CD14-positive monocyte (primary cell): ENCODE measurements at regions not wholly inside any gene's neighbourhood (a gene's known extent, or its start where the extent isn't known, plus 50 kb on each side); places are given as distances from the start of the nearest gene placed in this dataset.

ENCODE experiments used
- DNase-seq, 3 donors: peaks; one replicate each; pipeline ENCODE4 v3.0.0-alpha.2; 2011 to 2022
- H2AFZ ChIP-seq: 2 replicates; pipeline ENCODE4 v1.6.0; 2012; ENCODE audit warnings: mild to moderate bottlenecking, low read depth, low read length, inconsistent platforms; ENCODE audit not compliant: insufficient read depth, poor library complexity, severe bottlenecking
- H3K27ac ChIP-seq, 2 donors: 1 replicate in 1 of 2; 2 replicates in 1 of 2; pipeline ENCODE4 v1.5.1; 2012 to 2013; ENCODE audit warnings: low read length in 2 of 2, control low read depth in 1 of 2, inconsistent platforms in 1 of 2, low read depth in 1 of 2, mild to moderate bottlenecking in 1 of 2
- H3K27me3 ChIP-seq, 2 donors: one replicate each; pipeline versions ENCODE4 v1.6.0 to v1.6.1; 2011 to 2013; ENCODE audit warnings: low read length in 2 of 2; ENCODE audit not compliant: control insufficient read depth in 2 of 2, insufficient read depth in 2 of 2
- H3K36me3 ChIP-seq, 2 donors: replicated peaks in 1 of 2; 1 replicate in 1 of 2; 2 replicates in 1 of 2; pipeline versions ENCODE4 v1.5.1 to v1.6.1; 2012 to 2013; ENCODE audit warnings: low read length in 2 of 2, control low read depth in 1 of 2, inconsistent platforms in 1 of 2, mild to moderate bottlenecking in 1 of 2; ENCODE audit not compliant: insufficient read depth in 2 of 2, control insufficient read depth in 1 of 2
- H3K4me1 ChIP-seq, 2 donors: 1 replicate in 1 of 2; 2 replicates in 1 of 2; pipeline versions ENCODE4 v1.5.1 to v1.6.1; 2012 to 2013; ENCODE audit warnings: low read length in 2 of 2, control low read depth in 1 of 2, inconsistent platforms in 1 of 2, mild to moderate bottlenecking in 1 of 2, moderate library complexity in 1 of 2; ENCODE audit not compliant: insufficient read depth in 2 of 2, control insufficient read depth in 1 of 2
- H3K4me2 ChIP-seq: replicated peaks from 2 replicates; pipeline ENCODE3; 2012; ENCODE audit warnings: low read length, moderate library complexity, mild to moderate bottlenecking; ENCODE audit not compliant: poor library complexity, severe bottlenecking; ENCODE audit errors: extremely low read depth
- H3K4me3 ChIP-seq, 3 experiments: fragments of 200-600 bp in 1 of 3; sonication (generic) in 1 of 3; replicated peaks in 1 of 3; 1 replicate in 2 of 3; 2 replicates in 1 of 3; pipeline ENCODE4 v1.5.1; 2011 to 2013; ENCODE audit warnings: low read length in 3 of 3, mild to moderate bottlenecking in 3 of 3, control low read depth in 2 of 3, low read depth in 2 of 3, inconsistent platforms in 1 of 3, moderate library complexity in 1 of 3
- H3K79me2 ChIP-seq: 2 replicates; pipeline ENCODE4 v1.6.0; 2012; ENCODE audit warnings: mild to moderate bottlenecking, control low read depth, inconsistent platforms, low read length, moderate library complexity; ENCODE audit not compliant: insufficient read depth
- H3K9ac ChIP-seq: 2 replicates; pipeline ENCODE4 v1.6.0; 2017; ENCODE audit warnings: low read length, mild to moderate bottlenecking; ENCODE audit not compliant: insufficient read depth, poor library complexity, severe bottlenecking
- H3K9me3 ChIP-seq, 2 donors: replicated peaks in 1 of 2; 1 replicate in 1 of 2; 2 replicates in 1 of 2; pipeline versions ENCODE4 v1.5.1 to v1.6.1; 2012 to 2013; ENCODE audit warnings: low read length in 2 of 2, control low read depth in 1 of 2; ENCODE audit not compliant: control insufficient read depth in 1 of 2, insufficient read depth in 1 of 2
- H4K20me1 ChIP-seq: 2 replicates; pipeline ENCODE4 v1.6.0; 2012; ENCODE audit warnings: mild to moderate bottlenecking, low read length, control low read depth, moderate library complexity; ENCODE audit not compliant: insufficient read depth
- H3K27ac Mint-ChIP-seq, 7 donors: one replicate each; pipeline ENCODE4 v1.8.0; 2020; ENCODE audit warnings: mild to moderate bottlenecking in 7 of 7, mixed read lengths in 7 of 7, moderate library complexity in 6 of 7, inconsistent platforms in 2 of 7
- H3K27me3 Mint-ChIP-seq, 3 donors: one replicate each; pipeline ENCODE4 v1.8.0; 2021 to 2022; ENCODE audit warnings: low read depth in 3 of 3, mild to moderate bottlenecking in 3 of 3, mixed read lengths in 3 of 3, moderate library complexity in 3 of 3, inconsistent platforms in 1 of 3
- H3K36me3 Mint-ChIP-seq, 2 donors: one replicate each; pipeline ENCODE4 v1.8.0; 2020; ENCODE audit warnings: mixed read lengths in 2 of 2, inconsistent platforms in 1 of 2, mild to moderate bottlenecking in 1 of 2
- H3K4me1 Mint-ChIP-seq: one replicate; pipeline ENCODE4 v1.8.0; 2020; ENCODE audit warnings: mild to moderate bottlenecking, mixed read lengths
- H3K4me3 Mint-ChIP-seq, 2 donors: one replicate each; pipeline ENCODE4 v1.8.0; 2020; ENCODE audit warnings: mild to moderate bottlenecking in 2 of 2, mixed read lengths in 2 of 2, moderate library complexity in 1 of 2
- H3K9me3 Mint-ChIP-seq, 7 donors: one replicate each; pipeline ENCODE4 v1.8.0; 2020 to 2022; ENCODE audit warnings: mixed read lengths in 7 of 7, mild to moderate bottlenecking in 6 of 7, moderate library complexity in 6 of 7, inconsistent platforms in 2 of 7
- CTCF ChIP-seq: fragments of 200-600 bp; IDR thresholded peaks from one replicate; pipeline ENCODE4 v1.8.0; 2022; ENCODE audit warnings: antibody characterized with exemption, mild to moderate bottlenecking
- WGBS: methylation state at CpG from one replicate; pipeline ENCODE4 v1.1.5; 2013; ENCODE audit warnings: missing lambda C conversion rate; ENCODE audit not compliant: insufficient coverage; 5-methylcytosine and 5-hydroxymethylcytosine counted together
- intact Hi-C, 2 donors: fragments of 100-400 bp; cut with micrococcal nuclease; formaldehyde crosslinking; loops; one replicate each; pipeline versions ENCODE4 v1.15.0 to v1.15.1; 2023

GRCh38 chr16:79801646-79802045 lies 201.1 kb upstream of the MAF start:
- Mint-ChIP-seq H3K27ac (no peak overlapping the region), H3K9me3 (peaks cover 0 to 4% (median 1%) of the 10 kb centered on the region in 7 donors), H3K36me3 (no peaks in the 10 kb centered on the region), H3K4me3 (no peak overlapping the region), H3K4me1 (no peaks in the 10 kb centered on the region), H3K27me3 (peaks cover 0 to 4% (median under 1%) of the 10 kb centered on the region in 3 donors)
- Histone ChIP-seq H3K4me3 (no peak overlapping the region), H3K79me2 (no peaks in the 10 kb centered on the region), H3K27ac (no peak overlapping the region), H3K36me3 (no peaks in the 10 kb centered on the region), H3K9me3 (no peaks in the 10 kb centered on the region), H3K27me3 (no peaks in the 10 kb centered on the region), H2AFZ (no peak overlapping the region), H4K20me1 (no peaks in the 10 kb centered on the region), H3K4me1 (no peaks in the 10 kb centered on the region), H3K4me2 (no peak overlapping the region), H3K9ac (no peak overlapping the region)
- intact Hi-C loops, result no loop called here
- WGBS, result 86% methylated on average over 4 of the region's 5 CpGs
- no peak for DNase-seq
- TF ChIP-seq CTCF, result no peak

- H3K36me3 Mint-ChIP-seq, result no peaks in the 10 kb centered on the region
- no peak for DNase-seq
- Histone ChIP-seq H2AFZ (no peak overlapping the region), H3K4me3 (no peak overlapping the region), H3K27ac (no peak overlapping the region), H3K79me2 (no peaks in the 10 kb centered on the region), H3K9ac (no peak overlapping the region), H3K4me2 (no peak overlapping the region), H3K9me3 (no peaks in the 10 kb centered on the region), H3K36me3 (no peaks in the 10 kb centered on the region), H4K20me1 (no peaks in the 10 kb centered on the region), H3K27me3 (no peaks in the 10 kb centered on the region), H3K4me1 (no peaks in the 10 kb centered on the region)
- peaks cover 0 to 6% (median 4%) of the 10 kb centered on the region in 3 donors for H3K27me3 Mint-ChIP-seq
- no peak for TF ChIP-seq CTCF
- no CpG with 5 or more reads among the region's 3 CpGs for WGBS
- H3K4me1 Mint-ChIP-seq, result no peaks in the 10 kb centered on the region
- intact Hi-C loops, result no loop called here
- H3K9me3 Mint-ChIP-seq, result peaks cover 0 to 4% (median 2%) of the 10 kb centered on the region in 7 donors
- H3K4me3 Mint-ChIP-seq, result no peak overlapping the region
- H3K27ac Mint-ChIP-seq, result no peak overlapping the region
These were observed 199.6 kb upstream of the MAF start for GRCh38 chr16:79800016-79800608.
